ENCODE measurements at regions not wholly inside any gene's neighbourhood (a gene's known extent, or its start where the extent isn't known, plus 50 kb on each side); places are given as distances from the start of the nearest gene placed in this dataset.

GRCh38 chr13:30851697-30852096, 54.4 kb upstream of the MEDAG start (continued):
- no peak for TF ChIP-seq GABPA (IDR thresholded peaks at IDR 0.05; ENCODE audit: low read depth)
- TF ChIP-seq NFIC (IDR thresholded peaks at IDR 0.05; ENCODE audit: borderline replicate concordance): no peak
- TF ChIP-seq SMC3 (IDR thresholded peaks at IDR 0.05; ENCODE audit: low read depth, low read length): no peak

GRCh38 chr13:30855569-30855968, 50.5 kb upstream of the MEDAG start:
- no peaks in the 10 kb centered on the region for H3K36me3 ChIP-seq (replicated peaks in 1 of 2; ENCODE audit: control insufficient read depth in 1 of 2, insufficient read depth in 2 of 2, low read length in 1 of 2)
- no peak overlapping the region for H3K9ac ChIP-seq
- ChIA-PET CTCF (interaction anchor here (1.2 to 2.1 kb wide), 4 partner anchors 9 to 724 kb away, joined by 3 to 10 read pairs (median 4); no protein-coding TSS in a partner anchor), POLR2A (no interaction called here)
- TF ChIP-seq CTCF (IDR thresholded peaks at IDR 0.05) (no peak), USF1 (IDR thresholded peaks at IDR 0.05; ENCODE audit: borderline replicate concordance, low read depth) (no peak), NFIC (IDR thresholded peaks at IDR 0.05; ENCODE audit: borderline replicate concordance) (no peak), FOXJ3 (CRISPR knock-in tag; IDR thresholded peaks at IDR 0.05) (no peak), SIN3A (IDR thresholded peaks at IDR 0.05; ENCODE audit: borderline replicate concordance, low read depth, low read length) (no peak), RXRA (IDR thresholded peaks at IDR 0.05; ENCODE audit: borderline replicate concordance, low read depth) (no peak), YY1 (IDR thresholded peaks at IDR 0.05; ENCODE audit: low read depth) (no peak)
- no peak overlapping the region for H3K4me2 ChIP-seq
- no peak overlapping the region for H3K27ac ChIP-seq (ENCODE audit: low read depth in 2 of 2, low read length in 1 of 2)
- 78% methylated on average over 3 of the region's 3 CpGs for WGBS (ENCODE audit: low lambda C conversion rate)
- no peaks in the 10 kb centered on the region for H3K79me2 ChIP-seq (ENCODE audit: insufficient read depth)
- H4K20me1 ChIP-seq (ENCODE audit: insufficient read depth): no peaks in the 10 kb centered on the region
- no peaks in the 10 kb centered on the region for H3K9me2 ChIP-seq
- H3K4me1 ChIP-seq (ENCODE audit: control insufficient read depth in 1 of 2, insufficient read depth in 2 of 2, low read depth in 1 of 2, low read length in 1 of 2): peaks cover 0 to 20% of the 10 kb centered on the region in 2 experiments; a peak in 1 of 4 replicates
- H3F3A ChIP-seq (replicated peaks; ENCODE audit: insufficient read depth): no peaks in the 10 kb centered on the region
- H3K9me3 ChIP-seq: no peaks in the 10 kb centered on the region
- no peak overlapping the region for H3K4me3 ChIP-seq (ENCODE audit: low read depth in 2 of 2, low read length in 1 of 2)
- no peak for DNase-seq
- H2AFZ ChIP-seq (ENCODE audit: low read depth): no peak overlapping the region
- no peaks in the 10 kb centered on the region for H3K27me3 ChIP-seq (ENCODE audit: insufficient read depth)

- no peaks in the 10 kb centered on the region for H3K27me3 ChIP-seq (ENCODE audit: insufficient read depth)
- H3K9me3 ChIP-seq: no peaks in the 10 kb centered on the region
- H2AFZ ChIP-seq (ENCODE audit: low read depth): no peak overlapping the region
- no peaks in the 10 kb centered on the region for H3F3A ChIP-seq (replicated peaks; ENCODE audit: insufficient read depth)
- WGBS (ENCODE audit: low lambda C conversion rate): 65% methylated on average over 9 of the region's 9 CpGs
- no peak overlapping the region for H3K27ac ChIP-seq (ENCODE audit: low read depth in 2 of 2, low read length in 1 of 2)
- no peaks in the 10 kb centered on the region for H3K79me2 ChIP-seq (ENCODE audit: insufficient read depth)
- no peak overlapping the region for H3K4me2 ChIP-seq
- CTCF ChIA-PET: interaction anchor here (1.0 to 2.1 kb wide), 5 partner anchors 9 to 724 kb away, joined by 3 to 10 read pairs (median 3); no protein-coding TSS in a partner anchor
- H3K36me3 ChIP-seq (replicated peaks in 1 of 2; ENCODE audit: control insufficient read depth in 1 of 2, insufficient read depth in 2 of 2, low read length in 1 of 2): no peaks in the 10 kb centered on the region
- H4K20me1 ChIP-seq (ENCODE audit: insufficient read depth): no peaks in the 10 kb centered on the region
- peaks cover 0 to 20% of the 10 kb centered on the region in 2 experiments; a peak in 1 of 4 replicates for H3K4me1 ChIP-seq (ENCODE audit: control insufficient read depth in 1 of 2, insufficient read depth in 2 of 2, low read depth in 1 of 2, low read length in 1 of 2)
- no peak overlapping the region for H3K9ac ChIP-seq
- DNase-seq: no peak
- POLR2A ChIA-PET: no interaction called here
- H3K9me2 ChIP-seq: no peaks in the 10 kb centered on the region
- H3K4me3 ChIP-seq (ENCODE audit: low read depth in 2 of 2, low read length in 1 of 2): no peak overlapping the region
- TF ChIP-seq MEF2A (IDR thresholded peaks at IDR 0.05; ENCODE audit: borderline replicate concordance, low read depth) (no peak), SIN3A (IDR thresholded peaks at IDR 0.05; ENCODE audit: borderline replicate concordance, low read depth, low read length) (no peak), NRF1 (IDR thresholded peaks at IDR 0.05; ENCODE audit: low read depth, low read length) (no peak), CHD2 (IDR thresholded peaks at IDR 0.05; ENCODE audit: low read length, partially characterized antibody) (no peak), GABPA (IDR thresholded peaks at IDR 0.05; ENCODE audit: low read depth) (no peak), MAX (IDR thresholded peaks at IDR 0.05; ENCODE audit: low read depth) (no peak), USF1 (IDR thresholded peaks at IDR 0.05; ENCODE audit: borderline replicate concordance, low read depth) (no peak), REST (IDR thresholded peaks at IDR 0.05; ENCODE audit: low read depth, low read length) (no peak), IRF3 (IDR thresholded peaks at IDR 0.05; ENCODE audit: low read depth, low read length) (no peak)
These were observed 49.9 kb upstream of the MEDAG start for GRCh38 chr13:30856005-30856790.
